ENCODE measurements at regions not wholly inside any gene's neighbourhood (a gene's known extent, or its start where the extent isn't known, plus 50 kb on each side); places are given as distances from the start of the nearest gene placed in this dataset.

DNA sequence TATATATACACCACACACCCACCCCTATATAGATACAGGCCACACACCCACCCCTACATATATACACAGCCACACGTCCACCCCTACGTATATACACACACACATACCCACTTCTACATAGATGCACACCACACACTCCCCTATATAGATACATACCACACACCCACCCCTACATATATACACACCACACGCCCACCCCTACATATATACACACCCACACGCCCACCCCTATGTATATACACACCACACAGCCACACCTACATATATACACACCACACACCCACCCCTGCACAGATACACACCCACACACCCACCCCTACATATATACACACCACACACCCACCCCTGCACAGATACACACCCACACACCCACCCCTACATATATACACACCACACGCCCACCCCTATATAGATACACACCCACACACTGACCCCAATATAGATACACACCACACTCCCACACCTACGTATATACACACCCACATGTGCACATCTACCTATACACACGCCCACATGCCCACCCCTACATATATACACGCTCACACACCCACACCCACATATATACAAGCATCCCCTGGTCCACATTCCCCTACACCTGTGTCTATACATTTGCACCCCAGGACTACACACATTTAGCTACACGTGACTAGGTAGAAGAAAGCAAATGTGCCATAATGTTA is 52.1 kb upstream of the UBE3C start:
- DNase-seq, result no peak
- no peak for TF ChIP-seq CTCF (IDR thresholded peaks at IDR 0.05)
- no peak overlapping the region for H3K4me3 Mint-ChIP-seq
- no peaks in the 10 kb centered on the region for H3K4me1 Mint-ChIP-seq (ENCODE audit: low read depth)
- H3K27me3 Mint-ChIP-seq (ENCODE audit: insufficient read depth), result peaks cover 11% of the 10 kb centered on the region
- H3K27ac Mint-ChIP-seq, result no peak overlapping the region
- H3K36me3 Mint-ChIP-seq (ENCODE audit: low read depth), result no peaks in the 10 kb centered on the region
- peaks cover 4% of the 10 kb centered on the region; the same call in 1 of the 2 replicates for H3K9me3 Mint-ChIP-seq

DNA sequence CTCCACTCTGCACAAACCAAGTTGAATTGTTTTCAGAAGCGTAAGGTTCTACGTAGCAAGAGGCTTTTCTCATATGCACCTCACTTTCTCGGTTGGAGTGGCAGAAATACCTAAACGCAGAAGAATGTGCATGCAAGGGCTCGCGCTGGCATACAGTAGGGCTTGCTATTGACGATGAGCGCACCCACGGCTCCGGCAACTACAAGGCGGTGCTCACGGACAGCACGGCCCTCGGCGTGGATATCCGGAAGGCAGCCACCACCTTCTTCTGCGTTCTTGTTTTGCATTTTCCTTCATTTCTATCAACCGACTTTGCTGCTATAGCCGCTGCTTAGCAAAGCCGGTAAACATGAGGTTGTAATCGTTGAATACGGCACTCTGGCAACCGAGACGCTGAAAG is 51.1 kb upstream of the UBE3C start:
- H3K9me3 Mint-ChIP-seq, result peaks cover 8% of the 10 kb centered on the region; the same call in 1 of the 2 replicates
- H3K27ac Mint-ChIP-seq, result no peak overlapping the region
- no peaks in the 10 kb centered on the region for H3K4me1 Mint-ChIP-seq (ENCODE audit: low read depth)
- TF ChIP-seq CTCF (IDR thresholded peaks at IDR 0.05), result no peak
- no peaks in the 10 kb centered on the region for H3K36me3 Mint-ChIP-seq (ENCODE audit: low read depth)
- no peak overlapping the region for H3K4me3 Mint-ChIP-seq
- peaks cover 11% of the 10 kb centered on the region for H3K27me3 Mint-ChIP-seq (ENCODE audit: insufficient read depth)
- DNase-seq, result no peak

- Mint-ChIP-seq H3K4me3 (no peak overlapping the region), H3K9me3 (peaks cover 9% of the 10 kb centered on the region), H3K27me3 (ENCODE audit: insufficient read depth) (peaks cover 14% of the 10 kb centered on the region), H3K4me1 (ENCODE audit: low read depth) (no peaks in the 10 kb centered on the region), H3K27ac (no peak overlapping the region), H3K36me3 (ENCODE audit: low read depth) (peaks cover under 1% of the 10 kb centered on the region)
- TF ChIP-seq CTCF (IDR thresholded peaks at IDR 0.05), result no peak
- DNase-seq, result no peak
These were observed 50.6 kb upstream of the UBE3C start for GRCh38 chr7:157088136-157088535.
